ENCODE measurements at regions not wholly inside any gene's neighbourhood (a gene's known extent, or its start where the extent isn't known, plus 50 kb on each side); places are given as distances from the start of the nearest gene placed in this dataset.
A peak's percentile ranks its signal among the peaks of the same experiment; 100 is the strongest.

- H3K4me1 ChIP-seq: no peaks in the 10 kb centered on the region
- no peaks in the 10 kb centered on the region for H3K9me3 ChIP-seq
- ATAC-seq (ENCODE audit: low FRiP score in 2 of 2) (no peak), DNase-seq (no peak)
- no peaks in the 10 kb centered on the region for H3K27me3 ChIP-seq
- no peak overlapping the region for H3K4me3 ChIP-seq
- H3K27ac ChIP-seq: no peak overlapping the region
- TF ChIP-seq POLR2AphosphoS5 (IDR thresholded peaks at IDR 0.05): no peak
- TF ChIP-seq, protein P1, sequence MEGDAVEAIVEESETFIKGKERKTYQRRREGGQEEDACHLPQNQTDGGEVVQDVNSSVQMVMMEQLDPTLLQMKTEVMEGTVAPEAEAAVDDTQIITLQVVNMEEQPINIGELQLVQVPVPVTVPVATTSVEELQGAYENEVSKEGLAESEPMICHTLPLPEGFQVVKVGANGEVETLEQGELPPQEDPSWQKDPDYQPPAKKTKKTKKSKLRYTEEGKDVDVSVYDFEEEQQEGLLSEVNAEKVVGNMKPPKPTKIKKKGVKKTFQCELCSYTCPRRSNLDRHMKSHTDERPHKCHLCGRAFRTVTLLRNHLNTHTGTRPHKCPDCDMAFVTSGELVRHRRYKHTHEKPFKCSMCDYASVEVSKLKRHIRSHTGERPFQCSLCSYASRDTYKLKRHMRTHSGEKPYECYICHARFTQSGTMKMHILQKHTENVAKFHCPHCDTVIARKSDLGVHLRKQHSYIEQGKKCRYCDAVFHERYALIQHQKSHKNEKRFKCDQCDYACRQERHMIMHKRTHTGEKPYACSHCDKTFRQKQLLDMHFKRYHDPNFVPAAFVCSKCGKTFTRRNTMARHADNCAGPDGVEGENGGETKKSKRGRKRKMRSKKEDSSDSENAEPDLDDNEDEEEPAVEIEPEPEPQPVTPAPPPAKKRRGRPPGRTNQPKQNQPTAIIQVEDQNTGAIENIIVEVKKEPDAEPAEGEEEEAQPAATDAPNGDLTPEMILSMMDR (IDR thresholded peaks at IDR 0.05): no peak
- TF ChIP-seq POLR2A (IDR thresholded peaks at IDR 0.05): no peak
- TF ChIP-seq EP300 (IDR thresholded peaks at IDR 0.05): no peak
- 94 to 95% methylated on average over 2 of the region's 2 CpGs for WGBS, 2 donors
- H3K36me3 ChIP-seq: no peaks in the 10 kb centered on the region
These were observed 458.0 kb upstream of the DEPDC1 start for GRCh38 chr1:68954841-68955240.

- no peak for DNase-seq
- H3K27me3 ChIP-seq: no peaks in the 10 kb centered on the region
- H3K27ac ChIP-seq: no peak overlapping the region
- H3K9me3 ChIP-seq: no peaks in the 10 kb centered on the region
- no peak overlapping the region for H3K4me3 ChIP-seq
- TF ChIP-seq, protein P1 (IDR thresholded peaks at IDR 0.05): no peak
- H3K36me3 ChIP-seq: no peaks in the 10 kb centered on the region
- H3K4me1 ChIP-seq: no peaks in the 10 kb centered on the region
- 80 to 81% methylated on average over 5 of the region's 5 CpGs for WGBS, 2 donors
- ATAC-seq (ENCODE audit: low FRiP score in 2 of 2): peak in 1 of 2 donors; percentile 56
These were observed 458.5 kb upstream of the DEPDC1 start for GRCh38 chr1:68955424-68955823.

DNA sequence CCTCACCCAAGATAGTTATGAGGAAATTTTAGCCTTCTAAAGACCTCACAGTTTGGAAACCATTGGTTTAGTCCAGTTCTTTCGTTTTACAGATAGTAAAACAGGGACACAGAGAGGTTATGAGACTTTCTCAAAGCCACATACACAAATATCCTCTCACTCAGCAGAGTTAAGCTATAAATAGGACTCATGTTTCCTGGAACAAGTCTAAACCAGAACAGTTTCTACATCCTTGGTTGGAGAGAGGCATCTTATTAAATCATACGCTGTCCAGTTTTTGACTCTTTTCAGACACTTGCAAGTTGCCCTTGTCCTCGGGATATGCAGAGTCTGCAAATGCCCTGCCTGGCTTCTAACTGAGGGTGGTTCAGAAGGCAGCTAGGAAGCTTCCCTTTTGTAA, 462.1 kb upstream of the DEPDC1 start:
- Histone ChIP-seq H3K4me1 (no peaks in the 10 kb centered on the region), H3K9me3 (no peaks in the 10 kb centered on the region), H3K27me3 (no peaks in the 10 kb centered on the region), H3K4me3 (no peak overlapping the region), H3K36me3 (no peaks in the 10 kb centered on the region), H3K27ac (no peak overlapping the region)
- no peak for ATAC-seq (ENCODE audit: low FRiP score in 2 of 2)
- TF ChIP-seq, protein P1 (IDR thresholded peaks at IDR 0.05): no peak
- no peak for TF ChIP-seq POLR2A (IDR thresholded peaks at IDR 0.05)
- TF ChIP-seq POLR2AphosphoS5 (IDR thresholded peaks at IDR 0.05): no peak
- no peak for TF ChIP-seq EP300 (IDR thresholded peaks at IDR 0.05)
- 48 to 50% methylated on average over 3 of the region's 3 CpGs for WGBS, 2 donors
- no peak for DNase-seq

- DNase-seq: no peak
- TF ChIP-seq, protein P1 (IDR thresholded peaks at IDR 0.05): no peak
- no peak for TF ChIP-seq EP300 (IDR thresholded peaks at IDR 0.05)
- TF ChIP-seq POLR2A (IDR thresholded peaks at IDR 0.05): no peak
- TF ChIP-seq POLR2AphosphoS5 (IDR thresholded peaks at IDR 0.05): no peak
These were observed 462.7 kb upstream of the DEPDC1 start for GRCh38 chr1:68959461-68960030.

DNA sequence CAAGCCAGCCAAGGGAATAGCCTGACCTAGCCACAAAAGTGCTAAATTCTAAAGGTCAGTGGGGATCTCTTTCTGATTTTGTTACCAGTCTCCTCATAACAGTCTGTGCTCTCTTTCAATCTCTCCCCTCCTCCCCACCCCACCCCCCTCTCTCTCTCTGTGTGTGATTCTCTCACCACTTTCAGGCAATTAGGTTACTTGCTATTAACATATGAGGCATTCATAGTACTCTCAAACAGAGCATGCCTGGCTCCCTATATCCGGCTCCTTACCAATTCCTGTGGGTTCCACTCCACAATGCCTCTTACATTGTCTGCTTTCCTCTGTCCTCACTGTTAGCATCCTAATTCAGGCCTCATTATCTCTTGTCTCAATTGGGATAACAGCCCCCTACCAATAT, 464.3 kb upstream of the DEPDC1 start:
- H3K27ac ChIP-seq: no peak overlapping the region
- no peak for DNase-seq
- no peak overlapping the region for H3K4me3 ChIP-seq
- no peaks in the 10 kb centered on the region for H3K9me3 ChIP-seq
- TF ChIP-seq EP300 (IDR thresholded peaks at IDR 0.05) (no peak), POLR2A (IDR thresholded peaks at IDR 0.05) (no peak), POLR2AphosphoS5 (IDR thresholded peaks at IDR 0.05) (no peak)
- TF ChIP-seq, protein P1 (IDR thresholded peaks at IDR 0.05): no peak
- H3K36me3 ChIP-seq: no peaks in the 10 kb centered on the region
- H3K4me1 ChIP-seq: no peaks in the 10 kb centered on the region
- no peaks in the 10 kb centered on the region for H3K27me3 ChIP-seq
- 91 to 92% methylated on average over 1 of the region's 1 CpG for WGBS, 2 donors
- no peak for ATAC-seq (ENCODE audit: low FRiP score in 2 of 2)

More at GRCh38 chr1:68959461-68960030, 462.7 kb upstream of the DEPDC1 start:
- WGBS, 2 donors: 94 to 100% methylated on average over 1 of the region's 1 CpG
- H3K27ac ChIP-seq: no peak overlapping the region
- H3K9me3 ChIP-seq: no peaks in the 10 kb centered on the region
- no peaks in the 10 kb centered on the region for H3K27me3 ChIP-seq
- no peak for ATAC-seq (ENCODE audit: low FRiP score in 2 of 2)
- no peaks in the 10 kb centered on the region for H3K36me3 ChIP-seq
- H3K4me1 ChIP-seq: no peaks in the 10 kb centered on the region
- H3K4me3 ChIP-seq: no peak overlapping the region
